CD4-positive, alpha-beta T cell treated with Interleukin-15 for 4 hours (primary cell): ENCODE measurements at regions not wholly inside any gene's neighbourhood (a gene's known extent, or its start where the extent isn't known, plus 50 kb on each side); places are given as distances from the start of the nearest gene placed in this dataset.
"Not testable (repeated sequence)": the region's sequence is repeated elsewhere in the genome, so short reads cannot be mapped to it uniquely, and the experiment has no call there.

Experiments used
- DNase-seq: peaks from one replicate; pipeline ENCODE4 v3.0.0-alpha.2; 2020; ENCODE audit warnings: low spot score

DNA sequence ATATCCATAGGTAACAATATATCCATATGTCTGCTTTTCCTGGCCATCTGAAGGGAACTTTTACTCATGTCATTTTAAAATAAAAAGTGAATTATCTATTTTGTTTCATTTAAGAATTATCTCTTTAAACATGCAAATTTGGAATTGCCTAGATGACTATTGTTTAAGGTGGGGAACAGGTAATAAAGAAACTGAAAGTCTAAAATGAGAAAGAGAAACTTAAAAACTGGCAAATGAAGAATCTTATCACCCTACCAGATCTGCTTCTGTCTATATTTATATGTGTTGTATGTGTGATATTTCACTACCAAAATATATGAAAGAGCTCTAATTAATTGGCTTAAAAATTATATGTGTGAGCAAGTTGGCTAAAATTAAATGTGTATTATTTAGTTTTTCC is 243.2 kb upstream of the KCNH7 start:
- no peak for DNase-seq

DNA sequence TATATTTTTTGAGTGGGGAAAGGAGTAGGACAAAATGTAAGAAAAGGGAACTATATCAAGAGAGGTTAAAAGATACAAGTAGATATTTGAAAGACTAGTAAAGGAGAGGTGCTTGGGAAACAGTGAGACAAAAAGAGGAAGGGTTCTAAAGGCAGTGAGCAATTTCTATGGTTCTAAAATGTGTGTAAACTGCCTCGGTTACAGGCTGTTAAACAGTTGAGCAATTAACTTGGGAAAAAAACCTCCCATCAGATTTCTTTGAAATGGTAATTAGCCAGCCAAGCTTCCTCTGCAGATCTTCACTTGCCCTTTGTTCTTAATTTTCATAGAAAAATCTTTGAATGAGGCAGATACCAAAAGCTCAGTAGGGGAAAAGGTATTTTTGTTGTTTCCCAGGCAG is 238.7 kb upstream of the KCNH7 start:
- no peak for DNase-seq

DNA sequence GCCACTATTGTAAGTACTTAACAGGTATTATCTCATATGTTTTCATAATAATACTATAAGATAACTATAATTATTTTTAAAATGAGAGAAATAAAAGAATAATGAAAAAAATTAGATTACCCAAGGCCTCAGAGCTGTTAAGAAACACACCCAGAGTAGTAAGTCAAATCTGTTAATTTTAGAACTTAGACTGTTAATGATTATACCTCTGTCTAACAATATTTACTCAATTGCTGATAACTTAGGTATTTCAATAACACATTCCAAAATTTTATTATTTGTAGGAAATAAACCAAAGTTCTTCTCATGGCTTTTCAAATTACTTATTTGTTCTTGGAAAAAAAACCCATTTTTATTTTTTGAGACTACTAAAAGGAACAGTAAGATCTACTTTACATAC is 227.5 kb upstream of the KCNH7 start:
- DNase-seq = no peak

DNA sequence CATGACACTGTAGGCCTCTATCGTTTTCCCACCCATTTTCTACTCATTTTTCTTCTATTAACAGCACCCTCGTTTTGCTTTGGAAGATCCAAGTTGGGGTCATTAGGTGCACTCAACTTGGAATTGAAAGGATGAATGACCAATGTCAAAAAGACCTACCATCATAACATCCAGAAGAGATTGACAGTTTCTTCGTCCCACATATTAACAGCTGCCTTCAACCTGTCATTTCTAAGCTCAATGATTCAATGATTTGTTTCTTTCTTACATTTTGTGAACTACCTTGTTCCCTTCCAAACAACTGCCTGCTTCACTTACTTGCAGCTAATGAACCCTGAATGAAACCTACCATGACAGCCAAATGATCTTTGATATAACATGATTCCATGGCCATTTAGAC is 224.0 kb upstream of the KCNH7 start:
- no peak for DNase-seq

DNA sequence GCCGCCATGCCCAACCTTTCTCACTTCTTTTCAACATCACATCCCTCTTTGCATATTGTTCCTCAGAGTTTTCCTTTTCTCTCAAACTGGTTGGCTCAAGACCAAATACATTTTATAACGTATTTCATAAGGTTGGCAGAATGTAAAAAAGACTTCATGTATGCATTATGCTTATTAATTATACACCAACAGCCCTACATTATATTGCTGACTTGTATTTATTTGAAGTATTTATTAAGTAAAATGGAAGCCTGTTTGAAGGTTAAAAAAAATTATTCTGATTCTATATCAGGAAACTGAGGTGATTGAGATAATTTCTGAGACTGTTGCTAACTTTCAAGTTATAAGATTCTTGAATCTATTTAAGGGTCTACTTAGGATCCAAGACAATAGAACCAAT is 208.0 kb upstream of the KCNH7 start:
- no peak for DNase-seq

DNA sequence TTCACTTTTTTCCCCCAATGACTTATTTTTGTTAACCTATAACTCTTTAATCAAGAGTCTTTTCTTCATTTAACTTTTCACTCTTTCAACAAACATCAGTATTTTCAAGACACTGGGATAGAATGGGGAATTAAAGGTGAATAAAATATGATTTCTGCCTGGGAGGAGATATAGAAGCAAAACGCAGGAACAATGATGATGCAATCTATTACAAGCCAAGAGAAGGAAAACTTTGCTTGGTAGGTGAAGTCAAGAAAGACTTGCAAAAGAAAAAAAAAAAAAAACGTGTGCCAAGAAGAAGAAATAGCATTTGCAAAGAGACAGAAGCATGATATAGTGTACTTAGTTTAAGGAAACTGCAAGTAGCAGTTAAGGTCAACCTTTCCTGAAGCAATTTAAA is 207.3 kb upstream of the KCNH7 start:
- DNase-seq = no peak

DNA sequence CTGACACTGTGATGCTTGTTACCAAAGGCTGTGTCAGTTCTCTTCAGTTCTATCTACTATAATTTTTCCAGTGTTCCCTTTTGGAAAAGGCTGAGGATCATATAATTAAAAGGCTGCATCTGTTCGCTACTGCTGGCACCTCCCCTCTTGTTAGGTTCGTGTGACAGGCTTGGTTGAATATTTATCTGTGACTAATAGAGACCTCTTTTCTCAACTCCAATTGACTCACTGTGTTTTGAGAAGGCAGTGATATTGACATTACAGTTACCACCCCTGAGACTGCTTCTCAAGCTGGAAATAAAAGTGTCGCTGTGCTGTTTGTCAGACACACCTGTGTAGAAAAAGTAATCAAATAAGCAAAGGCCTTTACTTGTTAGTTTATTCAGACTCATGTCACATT is 205.5 kb upstream of the KCNH7 start:
- DNase-seq = no peak

DNA sequence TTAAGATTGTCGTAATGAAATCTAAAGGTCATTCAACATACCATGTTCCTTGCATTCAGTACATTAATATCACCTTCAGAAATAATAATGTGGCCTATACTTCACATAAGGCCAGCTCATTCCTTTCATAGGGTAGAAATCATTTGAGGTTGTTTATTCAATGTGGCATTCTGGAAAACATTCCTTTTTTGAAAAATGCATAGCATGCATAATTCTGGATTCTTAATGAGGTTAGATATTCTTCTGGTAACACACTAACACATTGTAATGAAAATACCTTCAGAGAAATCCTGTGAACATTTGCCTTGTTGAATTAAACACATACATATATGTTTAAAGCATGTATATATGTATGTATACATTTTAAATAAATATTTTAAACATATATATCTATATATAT is 204.6 kb upstream of the KCNH7 start:
- no peak for DNase-seq

DNA sequence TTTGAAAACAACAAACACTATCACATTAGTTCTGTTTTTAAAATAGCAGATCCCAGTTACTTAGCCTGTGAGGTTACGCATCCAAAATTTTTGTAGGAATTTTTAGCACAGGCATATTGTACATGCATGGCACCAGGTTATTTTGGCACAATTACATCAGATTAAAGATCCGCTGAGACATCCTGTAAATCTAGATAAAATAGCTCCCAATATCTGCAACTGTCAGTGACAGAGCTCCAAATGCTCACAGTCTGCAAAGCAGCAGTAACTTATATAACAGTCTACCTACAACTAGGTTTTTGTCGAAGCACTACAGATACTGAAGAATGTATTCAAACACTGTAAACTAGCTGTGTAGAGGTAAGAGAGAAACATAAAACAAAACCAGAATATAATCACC is 200.7 kb upstream of the KCNH7 start:
- no peak for DNase-seq

DNA sequence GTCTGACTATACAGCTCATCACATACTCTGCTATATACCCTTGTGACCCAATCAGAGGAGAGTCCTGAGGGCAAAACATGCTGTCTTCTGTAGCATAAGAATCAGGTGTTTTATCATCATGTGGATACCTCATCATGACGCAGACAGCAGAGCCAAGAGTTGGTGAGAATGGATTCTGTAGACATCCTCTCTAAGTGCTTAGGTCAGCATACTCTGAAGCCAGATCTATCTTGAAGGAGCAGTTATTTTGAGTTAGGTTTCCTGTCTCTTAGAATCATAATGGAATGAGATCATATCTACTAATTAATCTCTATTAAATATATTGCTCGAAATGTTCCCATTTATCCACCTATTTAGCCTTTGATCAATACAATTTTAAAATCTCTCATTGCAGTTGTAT is 190.2 kb upstream of the KCNH7 start:
- DNase-seq = no peak

DNA sequence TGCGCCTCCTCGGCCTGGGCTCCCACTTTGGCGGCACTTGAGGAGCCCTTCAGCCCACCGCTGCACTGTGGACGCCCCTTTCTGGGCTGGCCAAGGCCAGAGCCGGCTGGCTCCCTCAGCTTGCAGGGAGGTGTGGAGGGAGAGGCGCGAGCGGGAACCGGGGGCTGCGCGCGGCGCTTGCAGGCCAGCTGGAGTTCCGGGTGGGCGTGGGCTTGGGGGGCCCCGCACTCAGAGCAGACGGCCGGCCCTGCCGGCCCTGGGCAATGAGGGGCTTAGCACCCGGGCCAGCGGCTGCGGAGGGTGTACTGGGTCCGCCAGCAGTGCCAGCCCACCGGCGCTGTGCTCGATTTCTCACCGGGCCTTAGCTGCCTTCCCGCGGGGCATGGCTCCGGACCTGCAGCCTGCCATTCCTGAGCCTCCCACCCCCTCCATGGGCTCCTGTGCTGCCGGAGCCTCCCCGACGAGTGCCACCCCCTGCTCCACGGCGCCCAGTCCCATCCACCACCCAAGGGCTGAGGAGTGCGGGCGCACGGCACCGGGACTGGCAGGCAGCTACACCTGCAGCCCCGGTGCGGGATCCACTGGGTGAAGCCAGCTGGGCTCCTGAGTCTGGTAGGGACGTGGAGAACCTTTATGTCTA is 187.7 kb upstream of the KCNH7 start:
- DNase-seq = not testable (repeated sequence)

DNA sequence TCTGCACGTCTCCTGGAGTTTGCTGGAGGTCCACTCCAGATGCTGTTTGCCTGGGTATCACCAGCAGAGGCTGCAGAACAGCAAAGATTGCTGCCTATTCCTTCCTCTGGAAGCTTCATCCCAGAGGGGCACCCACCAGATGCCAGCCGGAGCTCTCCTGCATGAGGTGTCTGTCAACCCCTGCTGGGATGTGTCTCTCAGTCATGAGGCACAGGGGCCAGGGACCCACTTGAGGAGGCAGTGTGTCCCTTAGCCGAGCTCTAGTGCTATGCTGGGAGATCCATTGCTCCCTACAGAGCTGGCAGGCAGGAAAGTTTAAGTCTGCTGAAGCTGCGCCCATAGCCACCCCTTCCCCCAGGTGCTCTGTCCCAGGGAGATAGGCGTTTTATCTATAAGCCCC is 178.3 kb upstream of the KCNH7 start:
- DNase-seq = not testable (repeated sequence)

DNA sequence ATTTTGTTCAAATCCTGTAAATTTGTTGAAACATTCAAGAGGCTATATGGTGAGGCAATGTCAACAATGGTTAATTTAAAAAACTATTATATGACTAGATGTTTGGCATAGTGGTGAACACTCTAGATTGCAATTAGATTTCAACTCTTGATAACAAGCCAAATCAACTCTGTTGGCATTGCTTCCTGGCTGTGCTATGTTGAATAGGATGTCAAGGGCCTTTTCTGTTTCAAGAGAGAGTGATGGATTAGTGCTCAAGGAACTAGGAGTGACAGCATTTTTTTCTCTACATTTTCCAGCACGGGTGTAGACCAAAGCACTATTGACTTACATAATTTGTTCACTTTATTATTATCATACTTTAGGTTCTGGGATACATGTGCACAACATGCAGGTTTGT is 172.4 kb upstream of the KCNH7 start:
- no peak for DNase-seq

DNA sequence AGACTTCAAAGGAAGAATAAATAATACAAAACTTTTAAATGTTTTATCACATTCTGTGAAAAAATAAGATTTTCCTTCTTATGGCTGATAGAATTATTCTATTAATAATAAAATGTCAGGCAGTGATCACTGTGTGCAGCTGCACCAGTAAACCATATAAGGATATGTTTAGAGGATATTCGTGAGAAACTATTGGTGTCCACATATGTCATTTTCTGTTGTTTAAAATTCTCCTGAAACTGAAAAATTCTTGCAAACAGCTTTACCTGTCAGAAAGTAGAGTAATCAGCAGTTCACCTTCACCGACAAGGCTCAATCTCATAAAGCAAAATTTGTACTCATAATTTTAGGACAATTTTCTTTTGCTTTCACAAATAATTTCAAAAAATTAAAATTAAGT is 170.1 kb upstream of the KCNH7 start:
- DNase-seq = no peak

DNA sequence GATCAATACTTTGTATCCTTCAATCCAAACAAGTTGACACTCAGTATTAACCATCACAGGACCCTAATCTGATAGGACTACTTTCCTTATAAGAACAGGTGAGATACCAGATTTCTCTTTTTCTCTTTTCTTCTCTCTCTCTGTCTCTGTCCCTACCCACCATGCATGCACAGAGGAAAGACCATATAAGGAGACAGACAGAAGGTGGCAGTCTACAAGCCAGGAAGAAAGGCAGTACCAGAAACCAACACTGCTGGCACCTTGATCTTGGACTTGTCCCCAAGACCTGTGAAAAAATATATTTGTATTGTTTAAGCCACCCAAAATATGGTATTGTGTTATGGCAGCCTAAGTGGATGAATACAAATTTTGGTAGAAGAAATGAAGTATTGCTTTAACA is 156.2 kb upstream of the KCNH7 start:
- DNase-seq = no peak

DNA sequence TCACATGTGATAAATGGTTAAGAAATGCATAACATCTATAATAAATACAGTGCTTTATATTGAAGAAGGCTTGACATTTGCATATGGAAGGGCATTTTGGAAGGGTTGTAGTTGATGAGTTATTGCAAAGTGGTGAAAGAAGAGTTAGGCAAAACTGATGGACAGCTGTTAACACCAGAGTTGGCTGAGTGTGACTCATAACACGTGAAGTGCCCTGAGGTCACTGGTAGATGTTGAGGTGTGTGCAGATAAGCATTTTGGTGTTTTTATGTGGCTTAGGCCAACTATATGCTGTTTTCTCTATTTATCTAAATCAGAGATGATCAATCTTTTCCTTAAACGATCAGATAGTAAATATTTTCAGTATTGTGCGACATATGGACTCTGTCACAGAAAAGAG is 154.3 kb upstream of the KCNH7 start:
- DNase-seq = no peak

DNA sequence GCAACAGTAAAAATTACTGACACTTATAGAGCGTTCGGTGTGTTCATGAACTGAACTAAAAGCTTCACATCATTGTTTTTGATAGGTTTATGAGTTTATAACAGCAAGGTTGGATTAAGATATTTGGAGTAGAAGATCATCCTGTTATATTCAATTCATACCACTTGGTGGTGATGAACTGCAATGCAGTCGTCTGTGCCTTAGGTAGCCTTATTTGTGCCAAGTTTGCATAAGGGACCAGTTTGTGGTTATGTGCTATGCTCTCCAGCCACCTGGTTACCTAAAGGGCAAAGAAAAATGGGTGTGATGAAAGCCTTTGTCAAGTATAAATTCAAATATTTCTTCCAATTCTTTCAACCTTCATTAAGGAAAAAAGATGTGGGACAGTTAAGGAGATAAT is 150.9 kb upstream of the KCNH7 start:
- no peak for DNase-seq

DNA sequence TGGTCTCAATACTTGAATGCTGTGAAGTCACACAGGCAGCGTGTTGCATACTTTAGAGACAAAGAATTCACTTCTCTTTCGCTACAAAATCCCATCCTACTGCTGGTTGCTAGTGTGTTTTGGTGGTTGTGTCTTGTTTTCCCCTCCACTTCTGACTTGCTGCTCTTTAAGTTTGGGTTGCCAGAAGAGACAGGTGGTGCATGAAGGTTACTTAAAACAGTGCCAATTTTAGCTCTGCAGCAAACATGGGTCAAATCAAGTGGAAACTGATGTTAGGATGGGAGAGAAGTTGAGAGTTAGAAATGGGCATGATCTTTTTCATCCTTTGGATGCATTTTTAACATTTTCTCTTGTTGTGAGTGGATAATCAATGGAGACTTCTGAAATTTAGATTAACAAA is 136.2 kb upstream of the KCNH7 start:
- no peak for DNase-seq

DNA sequence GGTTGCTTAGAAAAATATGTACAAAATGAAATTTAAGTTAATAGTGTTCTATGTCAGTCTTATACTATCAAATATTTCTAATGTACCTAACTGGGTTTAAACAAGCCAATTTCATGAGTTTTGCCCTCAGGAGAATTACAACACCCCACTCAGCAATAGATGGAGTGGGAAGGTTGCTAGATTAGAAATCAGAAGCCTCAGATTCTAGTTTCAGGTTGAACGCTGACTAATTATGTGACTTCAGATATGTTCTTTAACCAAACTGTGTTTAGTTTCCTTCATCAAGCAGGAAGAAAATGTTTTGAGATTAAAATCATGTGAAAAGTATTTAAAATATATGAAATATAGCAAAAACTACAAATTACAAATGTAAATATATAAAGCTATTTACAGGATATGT is 133.8 kb upstream of the KCNH7 start:
- DNase-seq = no peak

DNA sequence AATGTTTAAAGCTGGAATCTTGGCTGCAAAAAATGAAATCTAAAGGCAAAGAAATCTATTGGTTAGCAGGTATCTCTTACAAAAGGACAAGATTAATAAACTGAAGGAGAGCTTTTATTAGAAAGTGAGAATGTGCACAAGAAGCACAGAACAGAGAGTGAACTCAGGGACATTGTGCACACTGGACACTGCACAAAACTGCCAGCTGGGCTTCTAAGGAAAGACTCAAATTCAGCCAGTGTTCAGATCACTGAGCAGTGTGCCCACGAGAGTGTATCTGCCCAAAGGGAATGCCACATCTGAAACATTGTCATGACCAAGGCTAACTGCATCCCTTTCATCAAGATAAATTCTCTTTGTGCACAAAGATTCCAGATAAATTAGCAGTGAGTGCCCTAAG is 129.7 kb upstream of the KCNH7 start:
- DNase-seq = no peak

DNA sequence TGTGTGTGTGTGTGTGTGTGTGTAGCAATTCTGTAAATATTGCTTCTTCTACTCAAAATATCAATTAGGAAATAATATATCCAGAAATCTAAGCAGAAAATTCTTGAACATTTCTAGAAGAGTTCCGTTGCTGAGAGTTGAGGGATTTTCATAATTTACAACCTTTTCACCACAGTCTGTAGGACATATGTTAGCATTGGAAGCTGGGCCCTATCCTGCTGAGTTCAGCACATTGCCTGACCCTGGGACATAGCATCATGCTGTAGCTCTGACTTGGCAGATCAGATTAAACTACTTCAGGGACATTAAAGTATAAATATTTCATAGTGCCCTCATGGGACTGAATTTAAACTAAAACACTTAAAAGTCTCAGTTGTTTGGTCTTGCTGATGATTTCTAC is 129.2 kb upstream of the KCNH7 start:
- no peak for DNase-seq

DNA sequence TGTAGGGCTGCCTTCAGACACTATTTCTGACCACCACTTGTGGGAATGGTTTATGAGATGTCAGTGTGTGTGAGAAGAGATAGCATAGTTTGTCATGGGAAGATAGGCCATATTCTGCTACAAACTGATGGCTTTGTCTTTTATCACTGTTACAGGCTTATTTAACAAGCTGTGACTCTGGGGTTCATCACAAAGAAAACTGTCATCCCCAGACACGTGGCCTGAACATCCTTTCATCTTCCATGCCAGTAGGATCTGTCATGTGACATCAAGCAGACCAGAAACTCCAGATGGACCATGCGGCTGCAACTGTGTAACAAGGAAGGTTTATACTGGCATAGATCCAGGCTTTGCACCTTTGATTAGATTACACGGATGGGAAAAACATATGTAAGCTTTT is 128.6 kb upstream of the KCNH7 start:
- DNase-seq = no peak

DNA sequence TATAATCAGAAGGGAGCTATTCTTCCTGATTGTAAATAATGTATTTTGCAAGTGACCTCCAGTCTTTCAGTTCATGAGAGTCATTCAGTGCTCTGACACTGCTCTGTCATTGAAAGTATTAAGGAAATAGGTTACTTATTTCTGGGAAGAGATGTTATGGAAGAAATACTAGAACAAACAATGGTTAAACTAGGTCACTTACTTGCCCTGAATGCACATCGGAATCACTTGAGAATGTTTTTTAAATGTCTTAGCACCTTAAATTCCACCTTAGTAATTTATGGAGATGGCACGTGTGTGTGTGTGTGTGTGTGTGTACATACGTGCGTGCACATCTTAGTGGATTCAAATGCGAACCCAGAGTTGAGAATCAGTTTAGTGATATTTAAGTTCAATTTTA is 126.6 kb upstream of the KCNH7 start:
- DNase-seq = no peak

DNA sequence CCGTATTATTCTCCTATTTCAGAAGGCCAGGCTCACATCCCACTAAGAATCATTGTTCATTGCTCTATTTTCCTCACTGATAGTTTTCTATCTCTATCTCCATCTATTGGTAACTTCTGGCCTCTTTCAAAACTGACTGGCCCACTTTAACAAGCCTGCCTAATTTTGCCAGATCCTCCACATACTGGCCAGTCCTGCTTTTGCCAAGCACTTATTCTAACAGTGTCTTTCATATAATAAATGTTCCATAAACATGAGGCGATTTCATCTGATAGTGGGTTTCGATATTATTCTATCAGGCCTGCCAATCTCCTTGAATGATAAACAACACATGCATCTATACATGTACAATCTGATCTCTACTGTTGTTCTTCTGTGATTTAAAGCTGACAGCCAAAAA is 125.9 kb upstream of the KCNH7 start:
- DNase-seq = no peak

DNA sequence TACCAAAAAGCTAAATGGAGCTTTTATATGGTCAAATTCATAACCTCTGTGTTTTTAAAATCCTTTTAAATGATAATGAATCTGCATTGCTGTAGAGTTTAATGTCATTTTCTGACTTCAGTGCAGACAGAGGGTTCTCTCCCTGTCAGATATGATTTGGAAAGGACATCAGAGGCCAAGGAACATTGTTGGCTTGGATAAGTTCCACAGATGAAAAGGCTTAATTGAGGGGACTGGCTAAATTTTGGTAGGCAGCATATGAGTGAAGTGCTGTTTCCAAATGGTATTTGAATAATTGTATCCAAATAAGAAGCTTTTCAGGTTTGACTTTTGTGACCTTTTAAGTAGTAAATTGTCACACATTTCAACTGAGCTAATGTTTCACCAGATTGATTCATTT is 124.6 kb upstream of the KCNH7 start:
- DNase-seq = no peak
